ENCODE measurements at regions not wholly inside any gene's neighbourhood (a gene's known extent, or its start where the extent isn't known, plus 50 kb on each side); places are given as distances from the start of the nearest gene placed in this dataset.

DNA sequence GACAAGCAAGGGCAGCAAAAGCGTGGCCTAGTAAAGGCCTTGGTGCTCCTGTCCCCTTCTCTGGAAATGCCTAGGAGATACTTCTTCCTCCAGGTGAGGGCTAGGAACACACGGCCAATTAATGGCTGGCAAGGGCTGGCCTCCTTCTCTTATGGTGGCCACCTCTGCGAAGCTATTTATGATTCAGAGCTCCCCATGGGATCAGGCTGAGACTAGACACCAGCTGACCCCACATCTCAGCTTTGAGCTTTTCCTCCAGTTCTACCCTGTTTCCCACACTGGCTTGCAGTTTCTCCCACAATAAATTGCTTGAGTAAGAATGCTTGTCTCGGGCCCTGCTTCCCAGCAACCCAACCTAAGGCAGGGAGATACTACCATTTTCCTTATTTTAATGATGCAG lies 53.7 kb downstream of the CAMK2N1 start:
- DNase-seq (ENCODE audit: low read depth, low spot score), result no peak
- in situ Hi-C loops (cut with HindIII; ENCODE audit: low pct_unique_long_range_greater_than_20kb, low sequenced_read_pairs), result no loop called here

DNA sequence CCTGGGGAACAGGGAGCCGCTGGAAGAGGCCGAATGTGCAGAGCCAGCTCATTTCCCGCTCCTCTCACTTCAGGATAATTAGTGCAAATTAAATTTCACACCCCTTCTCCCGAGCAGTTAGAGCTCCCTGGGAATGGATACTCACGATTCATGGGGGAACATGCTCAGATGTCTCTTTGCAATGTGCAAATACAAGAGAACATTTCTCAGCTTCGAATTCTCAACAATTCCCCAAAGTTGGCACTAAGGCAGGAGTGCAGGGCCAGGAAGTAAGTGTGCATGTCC lies 54.9 kb downstream of the CAMK2N1 start:
- DNase-seq (ENCODE audit: low read depth, low spot score), result no peak
- in situ Hi-C loops (cut with HindIII; ENCODE audit: low pct_unique_long_range_greater_than_20kb, low sequenced_read_pairs), result no loop called here

GRCh38 chr1:20430355-20431175 lies 55.4 kb downstream of the CAMK2N1 start:
- in situ Hi-C loops (cut with HindIII; ENCODE audit: low pct_unique_long_range_greater_than_20kb, low sequenced_read_pairs), result no loop called here
- peak; percentile 39 for DNase-seq (ENCODE audit: low read depth, low spot score)

GRCh38 chr1:20429296-20429695 lies 56.7 kb downstream of the CAMK2N1 start:
- in situ Hi-C loops (cut with HindIII; ENCODE audit: low pct_unique_long_range_greater_than_20kb, low sequenced_read_pairs), result no loop called here
- no peak for DNase-seq (ENCODE audit: low read depth, low spot score)

GRCh38 chr1:20428841-20429240 lies 57.2 kb downstream of the CAMK2N1 start:
- DNase-seq (ENCODE audit: low read depth, low spot score), result no peak
- in situ Hi-C loops (cut with HindIII; ENCODE audit: low pct_unique_long_range_greater_than_20kb, low sequenced_read_pairs), result no loop called here

DNA sequence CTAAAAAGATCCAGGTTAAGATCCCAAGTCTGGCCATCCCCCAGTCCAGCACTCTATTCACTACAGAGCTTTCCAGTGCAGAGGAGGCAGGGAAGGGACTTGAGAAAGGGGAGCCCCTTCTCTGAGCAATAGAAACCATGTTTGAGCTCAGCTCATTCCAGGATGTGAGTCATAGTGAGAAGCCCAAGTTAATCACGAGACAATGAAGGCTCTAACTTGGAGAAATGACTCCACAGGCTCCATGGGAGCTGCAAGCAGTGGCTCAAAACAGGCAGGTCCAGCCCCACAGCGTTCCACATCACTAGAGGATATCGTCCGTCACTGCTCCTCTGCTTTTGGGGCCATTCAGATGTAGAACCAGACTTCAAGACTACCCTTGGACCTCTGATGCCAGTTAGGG lies 59.1 kb downstream of the CAMK2N1 start:
- in situ Hi-C loops (cut with HindIII; ENCODE audit: low pct_unique_long_range_greater_than_20kb, low sequenced_read_pairs), result no loop called here
- peak; percentile 45 for DNase-seq (ENCODE audit: low read depth, low spot score)

DNA sequence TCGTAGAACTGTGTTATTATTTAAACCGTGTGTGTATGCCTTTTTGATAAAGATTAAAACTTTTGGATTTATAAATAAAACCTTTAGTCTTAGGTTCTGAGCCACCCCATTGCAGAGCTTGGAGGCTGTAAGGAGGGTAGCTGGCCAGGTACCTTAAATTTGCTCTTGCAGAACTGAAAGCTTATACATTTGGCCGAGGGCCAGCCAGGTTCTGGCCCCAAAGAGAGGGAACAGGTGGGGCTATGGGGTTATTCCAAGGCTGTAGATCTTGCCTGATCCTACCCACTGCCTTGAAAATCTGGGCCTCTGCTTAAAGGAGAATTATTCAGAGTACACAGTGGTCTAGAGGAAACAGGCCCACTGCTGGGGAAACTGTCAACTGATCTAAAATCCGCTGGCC lies 59.6 kb downstream of the CAMK2N1 start:
- in situ Hi-C loops (cut with HindIII; ENCODE audit: low pct_unique_long_range_greater_than_20kb, low sequenced_read_pairs), result no loop called here
- DNase-seq (ENCODE audit: low read depth, low spot score), result no peak

- DNase-seq (ENCODE audit: low read depth, low spot score), result no peak
- in situ Hi-C loops (cut with HindIII; ENCODE audit: low pct_unique_long_range_greater_than_20kb, low sequenced_read_pairs), result no loop called here
Observed at GRCh38 chr1:20425622-20426021, 60.4 kb downstream of the CAMK2N1 start.

- in situ Hi-C loops (cut with HindIII; ENCODE audit: low pct_unique_long_range_greater_than_20kb, low sequenced_read_pairs), result no loop called here
- DNase-seq (ENCODE audit: low read depth, low spot score), result no peak
Observed at GRCh38 chr1:20423169-20423795, 62.7 kb downstream of the CAMK2N1 start.

- in situ Hi-C loops (cut with HindIII; ENCODE audit: low pct_unique_long_range_greater_than_20kb, low sequenced_read_pairs), result no loop called here
- DNase-seq (ENCODE audit: low read depth, low spot score), result no peak
Observed at GRCh38 chr1:20421441-20421840, 64.6 kb downstream of the CAMK2N1 start.

DNA sequence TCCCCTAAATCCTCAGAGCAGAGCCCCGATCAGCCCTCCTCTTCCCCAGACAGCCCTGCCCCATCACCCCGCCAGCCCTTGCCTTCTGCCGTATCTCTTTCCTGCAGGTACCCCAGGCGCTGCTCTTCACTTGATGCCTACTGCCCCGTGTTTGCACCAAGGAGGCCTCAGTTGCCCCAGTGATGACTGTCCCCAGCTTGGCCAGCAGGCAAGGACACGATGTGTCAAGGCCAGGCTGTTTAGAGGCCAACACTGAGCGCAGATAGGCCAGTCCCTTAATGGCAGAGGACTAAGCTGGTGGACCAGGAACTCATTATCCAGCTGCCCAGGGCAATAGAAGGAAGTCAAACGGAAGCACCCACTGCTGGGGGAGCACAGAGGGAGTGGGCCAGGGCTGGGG lies 68.4 kb downstream of the CAMK2N1 start:
- in situ Hi-C loops (cut with HindIII; ENCODE audit: low pct_unique_long_range_greater_than_20kb, low sequenced_read_pairs), result no loop called here

DNA sequence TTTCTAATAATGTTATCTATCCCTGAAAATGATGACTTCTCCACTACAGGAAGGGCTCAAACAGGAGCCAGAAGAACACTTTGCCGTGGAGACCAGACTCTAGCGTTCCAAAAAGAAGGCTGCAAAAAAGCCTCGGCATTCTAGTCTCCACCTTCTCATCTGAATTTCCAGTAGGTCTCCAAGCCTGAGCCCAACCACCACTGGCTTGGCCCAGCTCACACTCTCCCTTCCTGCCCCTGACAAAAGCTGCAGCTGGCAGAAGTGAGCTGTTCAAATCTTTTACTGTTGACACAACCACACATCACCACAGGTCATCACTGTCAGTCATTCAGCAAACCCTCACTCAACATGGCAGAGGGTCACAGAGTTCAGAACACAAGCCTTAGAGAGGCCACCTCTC lies 69.3 kb downstream of the CAMK2N1 start:
- no peak for DNase-seq (ENCODE audit: low read depth, low spot score)
- in situ Hi-C loops (cut with HindIII; ENCODE audit: low pct_unique_long_range_greater_than_20kb, low sequenced_read_pairs), result no loop called here

More for the DNA sequence above, 68.4 kb downstream of the CAMK2N1 start:
- DNase-seq (ENCODE audit: low read depth, low spot score), result no peak

- DNase-seq (ENCODE audit: low read depth, low spot score), result no peak
- in situ Hi-C loops (cut with HindIII; ENCODE audit: low pct_unique_long_range_greater_than_20kb, low sequenced_read_pairs), result no loop called here
Observed at GRCh38 chr1:20413776-20414140, 72.3 kb downstream of the CAMK2N1 start.

DNA sequence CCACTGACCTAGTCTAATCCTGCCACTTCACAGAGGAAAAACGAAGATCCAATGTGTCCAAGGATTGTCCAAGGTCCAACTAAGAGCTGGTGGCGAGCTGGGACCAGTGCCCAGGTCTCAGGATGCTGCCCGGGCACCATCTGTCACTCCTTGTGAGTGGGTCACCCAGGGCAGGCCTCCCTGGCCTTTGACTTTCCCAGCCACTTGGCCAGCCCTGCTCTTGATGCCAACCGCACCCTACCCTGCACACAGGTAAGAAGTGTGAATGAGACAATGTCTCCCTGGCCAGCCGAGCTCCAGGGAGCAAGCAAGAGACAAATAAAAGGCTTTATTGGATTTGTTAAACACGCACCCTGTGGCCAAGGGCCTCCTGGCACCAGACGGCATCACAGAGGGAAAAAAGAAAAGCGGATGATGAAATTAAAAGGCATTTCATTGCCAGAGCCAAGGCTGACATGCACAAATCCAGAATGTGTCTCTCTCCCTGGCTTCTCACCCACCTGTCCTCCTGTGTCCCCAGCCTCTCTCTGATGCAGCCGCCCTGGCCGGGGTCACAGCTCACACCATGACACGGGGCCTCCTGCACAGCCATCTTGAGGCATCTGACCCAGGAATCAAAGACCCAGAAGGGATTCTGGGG lies 72.8 kb downstream of the CAMK2N1 start:
- in situ Hi-C loops (cut with HindIII; ENCODE audit: low pct_unique_long_range_greater_than_20kb, low sequenced_read_pairs), result no loop called here
- DNase-seq (ENCODE audit: low read depth, low spot score), result no peak

DNA sequence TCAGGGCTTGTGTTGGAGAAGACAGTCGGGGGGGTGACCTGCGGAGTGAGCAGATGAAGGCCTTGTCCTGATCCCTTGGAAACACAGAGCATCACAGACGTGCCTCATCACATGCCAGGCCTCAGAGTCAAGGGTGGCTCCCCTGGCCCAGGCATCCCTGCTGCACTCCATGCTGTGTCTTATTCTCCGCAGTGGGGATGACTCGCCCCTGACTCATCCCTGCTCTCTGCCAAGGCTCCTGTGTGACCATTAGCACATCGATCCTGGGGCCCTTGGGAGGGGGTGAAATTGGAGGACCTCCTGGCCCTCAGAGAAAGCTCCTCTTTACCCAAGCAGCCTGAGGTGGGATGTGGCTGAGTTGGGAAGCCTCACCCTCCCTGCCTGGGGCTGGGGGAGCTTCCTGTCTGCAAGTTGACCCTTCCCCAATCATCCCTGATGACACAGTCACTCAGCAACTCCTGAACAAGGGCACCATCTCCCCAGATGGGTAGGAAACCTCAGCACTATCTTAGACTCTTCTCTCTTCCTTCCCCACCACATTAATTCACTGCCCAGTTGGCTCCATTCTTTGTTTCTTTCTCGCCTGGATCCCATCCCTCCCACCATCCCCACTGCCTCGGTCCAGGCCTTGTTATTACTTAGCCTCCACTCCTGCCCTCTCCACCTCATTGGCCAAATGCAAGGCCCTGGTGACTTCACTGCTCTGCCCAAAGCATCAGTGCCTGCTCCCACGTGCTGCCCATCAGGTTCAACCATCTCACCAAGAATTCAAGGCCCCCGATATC lies 74.6 kb downstream of the CAMK2N1 start:
- in situ Hi-C loops (cut with HindIII; ENCODE audit: low pct_unique_long_range_greater_than_20kb, low sequenced_read_pairs), result no loop called here
- no peak for DNase-seq (ENCODE audit: low read depth, low spot score)

DNA sequence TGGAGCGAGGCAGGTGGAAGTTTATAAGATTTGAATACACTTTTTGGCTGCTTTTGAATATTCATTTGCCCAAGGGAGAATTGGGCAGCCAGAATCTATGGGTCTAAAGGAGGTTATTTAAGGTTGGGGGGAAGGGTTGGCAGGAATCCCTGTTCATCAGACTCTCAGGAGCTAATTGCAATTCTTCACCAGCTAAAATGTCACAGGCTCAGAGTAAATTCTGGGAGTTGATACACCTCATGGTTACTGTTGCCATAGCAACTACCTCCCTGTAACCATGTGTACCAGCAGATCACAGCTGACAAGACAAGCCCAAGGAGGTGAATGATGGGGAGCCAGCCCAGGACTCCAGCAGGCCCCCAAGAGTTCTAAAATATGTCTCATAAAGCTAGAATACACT lies 75.5 kb downstream of the CAMK2N1 start:
- DNase-seq (ENCODE audit: low read depth, low spot score), result no peak

DNA sequence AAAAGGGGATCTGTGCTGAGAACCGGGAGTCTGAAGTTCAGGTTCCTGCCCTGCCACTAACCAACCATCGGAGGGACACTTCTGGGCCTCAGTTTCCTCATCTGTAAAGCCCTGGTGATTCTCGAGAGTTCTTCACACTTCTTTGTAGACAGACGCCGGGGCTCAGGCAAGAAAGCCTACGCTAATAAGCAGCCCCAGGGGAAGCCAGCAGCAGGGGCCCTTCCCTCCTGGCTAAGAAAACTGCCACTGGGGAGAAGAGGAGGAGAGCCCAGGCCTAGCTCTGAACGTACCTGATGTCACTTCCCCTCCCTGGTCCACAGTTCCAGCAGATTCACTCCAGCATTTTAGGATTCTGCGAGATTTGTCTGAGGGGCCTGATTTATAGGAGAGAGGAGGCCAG lies 76.0 kb downstream of the CAMK2N1 start:
- in situ Hi-C loops (cut with HindIII; ENCODE audit: low pct_unique_long_range_greater_than_20kb, low sequenced_read_pairs), result no loop called here
- DNase-seq (ENCODE audit: low read depth, low spot score), result no peak

More for the DNA sequence above, 75.5 kb downstream of the CAMK2N1 start:
- in situ Hi-C loops (cut with HindIII; ENCODE audit: low pct_unique_long_range_greater_than_20kb, low sequenced_read_pairs), result no loop called here

DNA sequence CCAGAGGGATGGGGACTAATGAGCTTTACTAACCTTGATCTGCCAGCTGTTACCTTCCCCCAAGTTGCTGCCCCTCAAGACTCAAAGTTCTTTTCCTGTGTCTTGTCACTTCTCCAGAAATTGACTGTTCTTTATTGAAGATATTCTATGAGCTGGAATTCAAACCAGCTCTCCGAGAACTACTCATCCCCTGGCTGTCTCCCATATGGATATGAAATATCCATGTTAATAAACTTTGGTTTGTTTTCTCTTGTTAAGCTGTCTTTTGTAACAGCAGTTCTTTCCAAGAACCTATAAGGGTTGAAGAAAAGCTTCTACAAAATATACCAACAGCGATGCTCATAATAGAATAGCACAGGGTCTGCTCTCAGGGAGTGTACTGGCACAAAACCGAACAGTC lies 77.0 kb downstream of the CAMK2N1 start:
- in situ Hi-C loops (cut with HindIII; ENCODE audit: low pct_unique_long_range_greater_than_20kb, low sequenced_read_pairs), result no loop called here
- no peak for DNase-seq (ENCODE audit: low read depth, low spot score)
